CD14-positive monocyte (primary cell): ENCODE measurements at regions not wholly inside any gene's neighbourhood (a gene's known extent, or its start where the extent isn't known, plus 50 kb on each side); places are given as distances from the start of the nearest gene placed in this dataset.

ENCODE experiments used
- DNase-seq, 3 donors: peaks; one replicate each; pipeline ENCODE4 v3.0.0-alpha.2; 2011 to 2022
- H2AFZ ChIP-seq: 2 replicates; pipeline ENCODE4 v1.6.0; 2012; ENCODE audit warnings: mild to moderate bottlenecking, low read depth, low read length, inconsistent platforms; ENCODE audit not compliant: insufficient read depth, poor library complexity, severe bottlenecking
- H3K27ac ChIP-seq, 2 donors: 1 replicate in 1 of 2; 2 replicates in 1 of 2; pipeline ENCODE4 v1.5.1; 2012 to 2013; ENCODE audit warnings: low read length in 2 of 2, control low read depth in 1 of 2, inconsistent platforms in 1 of 2, low read depth in 1 of 2, mild to moderate bottlenecking in 1 of 2
- H3K27me3 ChIP-seq, 2 donors: one replicate each; pipeline versions ENCODE4 v1.6.0 to v1.6.1; 2011 to 2013; ENCODE audit warnings: low read length in 2 of 2; ENCODE audit not compliant: control insufficient read depth in 2 of 2, insufficient read depth in 2 of 2
- H3K36me3 ChIP-seq, 2 donors: replicated peaks in 1 of 2; 1 replicate in 1 of 2; 2 replicates in 1 of 2; pipeline versions ENCODE4 v1.5.1 to v1.6.1; 2012 to 2013; ENCODE audit warnings: low read length in 2 of 2, control low read depth in 1 of 2, inconsistent platforms in 1 of 2, mild to moderate bottlenecking in 1 of 2; ENCODE audit not compliant: insufficient read depth in 2 of 2, control insufficient read depth in 1 of 2
- H3K4me1 ChIP-seq, 2 donors: 1 replicate in 1 of 2; 2 replicates in 1 of 2; pipeline versions ENCODE4 v1.5.1 to v1.6.1; 2012 to 2013; ENCODE audit warnings: low read length in 2 of 2, control low read depth in 1 of 2, inconsistent platforms in 1 of 2, mild to moderate bottlenecking in 1 of 2, moderate library complexity in 1 of 2; ENCODE audit not compliant: insufficient read depth in 2 of 2, control insufficient read depth in 1 of 2
- H3K4me2 ChIP-seq: replicated peaks from 2 replicates; pipeline ENCODE3; 2012; ENCODE audit warnings: low read length, moderate library complexity, mild to moderate bottlenecking; ENCODE audit not compliant: poor library complexity, severe bottlenecking; ENCODE audit errors: extremely low read depth
- H3K4me3 ChIP-seq, 3 experiments: fragments of 200-600 bp in 1 of 3; sonication (generic) in 1 of 3; replicated peaks in 1 of 3; 1 replicate in 2 of 3; 2 replicates in 1 of 3; pipeline ENCODE4 v1.5.1; 2011 to 2013; ENCODE audit warnings: low read length in 3 of 3, mild to moderate bottlenecking in 3 of 3, control low read depth in 2 of 3, low read depth in 2 of 3, inconsistent platforms in 1 of 3, moderate library complexity in 1 of 3
- H3K79me2 ChIP-seq: 2 replicates; pipeline ENCODE4 v1.6.0; 2012; ENCODE audit warnings: mild to moderate bottlenecking, control low read depth, inconsistent platforms, low read length, moderate library complexity; ENCODE audit not compliant: insufficient read depth
- H3K9ac ChIP-seq: 2 replicates; pipeline ENCODE4 v1.6.0; 2017; ENCODE audit warnings: low read length, mild to moderate bottlenecking; ENCODE audit not compliant: insufficient read depth, poor library complexity, severe bottlenecking
- H3K9me3 ChIP-seq, 2 donors: replicated peaks in 1 of 2; 1 replicate in 1 of 2; 2 replicates in 1 of 2; pipeline versions ENCODE4 v1.5.1 to v1.6.1; 2012 to 2013; ENCODE audit warnings: low read length in 2 of 2, control low read depth in 1 of 2; ENCODE audit not compliant: control insufficient read depth in 1 of 2, insufficient read depth in 1 of 2
- H4K20me1 ChIP-seq: 2 replicates; pipeline ENCODE4 v1.6.0; 2012; ENCODE audit warnings: mild to moderate bottlenecking, low read length, control low read depth, moderate library complexity; ENCODE audit not compliant: insufficient read depth
- H3K27ac Mint-ChIP-seq, 7 donors: one replicate each; pipeline ENCODE4 v1.8.0; 2020; ENCODE audit warnings: mild to moderate bottlenecking in 7 of 7, mixed read lengths in 7 of 7, moderate library complexity in 6 of 7, inconsistent platforms in 2 of 7
- H3K27me3 Mint-ChIP-seq, 3 donors: one replicate each; pipeline ENCODE4 v1.8.0; 2021 to 2022; ENCODE audit warnings: low read depth in 3 of 3, mild to moderate bottlenecking in 3 of 3, mixed read lengths in 3 of 3, moderate library complexity in 3 of 3, inconsistent platforms in 1 of 3
- H3K36me3 Mint-ChIP-seq, 2 donors: one replicate each; pipeline ENCODE4 v1.8.0; 2020; ENCODE audit warnings: mixed read lengths in 2 of 2, inconsistent platforms in 1 of 2, mild to moderate bottlenecking in 1 of 2
- H3K4me1 Mint-ChIP-seq: one replicate; pipeline ENCODE4 v1.8.0; 2020; ENCODE audit warnings: mild to moderate bottlenecking, mixed read lengths
- H3K4me3 Mint-ChIP-seq, 2 donors: one replicate each; pipeline ENCODE4 v1.8.0; 2020; ENCODE audit warnings: mild to moderate bottlenecking in 2 of 2, mixed read lengths in 2 of 2, moderate library complexity in 1 of 2
- H3K9me3 Mint-ChIP-seq, 7 donors: one replicate each; pipeline ENCODE4 v1.8.0; 2020 to 2022; ENCODE audit warnings: mixed read lengths in 7 of 7, mild to moderate bottlenecking in 6 of 7, moderate library complexity in 6 of 7, inconsistent platforms in 2 of 7
- WGBS: methylation state at CpG from one replicate; pipeline ENCODE4 v1.1.5; 2013; ENCODE audit warnings: missing lambda C conversion rate; ENCODE audit not compliant: insufficient coverage; 5-methylcytosine and 5-hydroxymethylcytosine counted together
- intact Hi-C, 2 donors: fragments of 100-400 bp; cut with micrococcal nuclease; formaldehyde crosslinking; loops; one replicate each; pipeline versions ENCODE4 v1.15.0 to v1.15.1; 2023
- TF ChIP-seq, protein P1 (sequence below): fragments of 200-600 bp; IDR thresholded peaks from one replicate; pipeline ENCODE4 v1.8.0; 2022; ENCODE audit warnings: antibody characterized with exemption, mild to moderate bottlenecking

DNA sequence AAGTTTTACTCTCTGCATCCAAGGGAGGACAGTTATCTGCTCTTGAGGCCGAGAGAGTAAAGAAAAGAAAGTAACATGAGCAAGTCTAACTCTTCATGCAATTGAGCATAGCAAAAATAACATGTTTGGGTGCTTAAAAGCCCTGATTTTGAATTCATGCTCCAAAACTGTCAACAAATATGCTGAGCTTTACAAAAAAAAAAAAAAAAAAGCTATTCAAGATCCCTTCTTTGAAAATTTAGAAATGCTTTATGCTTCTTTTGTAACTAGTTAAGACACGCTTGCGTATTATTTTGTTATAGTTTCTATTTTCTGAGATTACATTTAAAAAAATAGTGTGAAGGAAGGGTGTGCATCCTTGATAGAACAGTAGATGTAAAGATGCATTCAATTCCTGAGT, 1733.0 kb downstream of the MRPL39 start:
- no peak overlapping the region for H3K4me3 Mint-ChIP-seq
- intact Hi-C loops = no loop called here
- no peak overlapping the region for H2AFZ ChIP-seq
- H3K4me3 ChIP-seq = no peak overlapping the region
- no peaks in the 10 kb centered on the region for H4K20me1 ChIP-seq
- peaks cover 0 to 1% (median 0%) of the 10 kb centered on the region in 3 donors for H3K27me3 Mint-ChIP-seq
- no peaks in the 10 kb centered on the region for H3K36me3 Mint-ChIP-seq
- peaks cover 0 to 7% (median 3%) of the 10 kb centered on the region in 7 donors for H3K9me3 Mint-ChIP-seq
- no peaks in the 10 kb centered on the region for H3K4me1 ChIP-seq
- no peaks in the 10 kb centered on the region for H3K4me1 Mint-ChIP-seq
- no peak overlapping the region for H3K27ac Mint-ChIP-seq
- H3K9ac ChIP-seq = no peak overlapping the region
- H3K4me2 ChIP-seq = no peak overlapping the region
- H3K36me3 ChIP-seq = no peaks in the 10 kb centered on the region
- no peaks in the 10 kb centered on the region for H3K27me3 ChIP-seq
- no peak for DNase-seq
- TF ChIP-seq, protein P1, sequence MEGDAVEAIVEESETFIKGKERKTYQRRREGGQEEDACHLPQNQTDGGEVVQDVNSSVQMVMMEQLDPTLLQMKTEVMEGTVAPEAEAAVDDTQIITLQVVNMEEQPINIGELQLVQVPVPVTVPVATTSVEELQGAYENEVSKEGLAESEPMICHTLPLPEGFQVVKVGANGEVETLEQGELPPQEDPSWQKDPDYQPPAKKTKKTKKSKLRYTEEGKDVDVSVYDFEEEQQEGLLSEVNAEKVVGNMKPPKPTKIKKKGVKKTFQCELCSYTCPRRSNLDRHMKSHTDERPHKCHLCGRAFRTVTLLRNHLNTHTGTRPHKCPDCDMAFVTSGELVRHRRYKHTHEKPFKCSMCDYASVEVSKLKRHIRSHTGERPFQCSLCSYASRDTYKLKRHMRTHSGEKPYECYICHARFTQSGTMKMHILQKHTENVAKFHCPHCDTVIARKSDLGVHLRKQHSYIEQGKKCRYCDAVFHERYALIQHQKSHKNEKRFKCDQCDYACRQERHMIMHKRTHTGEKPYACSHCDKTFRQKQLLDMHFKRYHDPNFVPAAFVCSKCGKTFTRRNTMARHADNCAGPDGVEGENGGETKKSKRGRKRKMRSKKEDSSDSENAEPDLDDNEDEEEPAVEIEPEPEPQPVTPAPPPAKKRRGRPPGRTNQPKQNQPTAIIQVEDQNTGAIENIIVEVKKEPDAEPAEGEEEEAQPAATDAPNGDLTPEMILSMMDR = no peak
- no peaks in the 10 kb centered on the region for H3K79me2 ChIP-seq
- H3K27ac ChIP-seq = no peak overlapping the region
- H3K9me3 ChIP-seq = no peaks in the 10 kb centered on the region
- no CpG with 5 or more reads among the region's 3 CpGs for WGBS

DNA sequence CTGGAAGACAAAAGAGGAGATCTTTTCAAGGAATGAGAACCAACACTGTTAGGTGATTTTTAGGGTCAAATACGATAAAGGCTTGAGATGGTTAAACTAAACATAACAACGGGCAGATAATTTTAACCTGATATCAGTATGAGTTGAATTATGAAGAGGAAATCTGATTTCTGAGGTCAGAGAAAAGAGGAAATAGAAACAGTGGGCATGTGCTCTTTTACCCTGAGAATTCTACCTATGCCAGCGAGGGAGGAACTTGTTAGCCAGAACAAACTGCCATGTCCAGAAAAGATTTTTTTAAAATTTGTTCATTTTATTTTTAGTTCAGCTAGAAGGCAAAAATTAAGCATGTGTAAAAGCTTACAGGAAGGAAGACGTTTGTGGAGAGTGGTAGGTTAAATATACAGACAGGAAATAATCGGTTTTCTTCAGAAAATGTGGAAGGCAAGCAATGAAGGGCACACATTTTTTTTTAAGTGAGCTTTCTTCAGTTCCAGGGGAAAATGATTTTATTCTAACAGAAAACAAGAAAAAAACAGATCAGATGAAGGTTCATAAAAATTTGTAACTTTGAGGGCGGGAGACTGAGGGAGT, 1745.3 kb downstream of the MRPL39 start:
- H3K9me3 Mint-ChIP-seq = peaks cover 0 to 2% (median 0%) of the 10 kb centered on the region in 7 donors
- no peak overlapping the region for H2AFZ ChIP-seq
- no peaks in the 10 kb centered on the region for H3K4me1 ChIP-seq
- H3K4me3 ChIP-seq = no peak overlapping the region
- peaks cover 10% of the 10 kb centered on the region for H3K4me1 Mint-ChIP-seq
- no peaks in the 10 kb centered on the region for H3K9me3 ChIP-seq
- H3K79me2 ChIP-seq = no peaks in the 10 kb centered on the region
- TF ChIP-seq, protein P1 = no peak
- no peak overlapping the region for H3K27ac ChIP-seq
- H4K20me1 ChIP-seq = no peaks in the 10 kb centered on the region
- no peak for DNase-seq
- no peak overlapping the region for H3K4me3 Mint-ChIP-seq
- peaks cover 0 to 2% (median 2%) of the 10 kb centered on the region in 3 donors for H3K27me3 Mint-ChIP-seq
- H3K4me2 ChIP-seq = no peak overlapping the region
- no peak overlapping the region for H3K9ac ChIP-seq
- intact Hi-C loops = no loop called here
- H3K27me3 ChIP-seq = no peaks in the 10 kb centered on the region
- 0% methylated on average over 1 of the region's 6 CpGs for WGBS
- H3K27ac Mint-ChIP-seq = no peak overlapping the region
- H3K36me3 Mint-ChIP-seq = no peaks in the 10 kb centered on the region
- no peaks in the 10 kb centered on the region for H3K36me3 ChIP-seq
